NCI-H526 treated with DMSO at 0.1 percent for 48 hours (cell line): ENCODE measurements at regions not wholly inside any gene's neighbourhood (a gene's known extent, or its start where the extent isn't known, plus 50 kb on each side); places are given as distances from the start of the nearest gene placed in this dataset.
"Not testable (repeated sequence)": the region's sequence is repeated elsewhere in the genome, so short reads cannot be mapped to it uniquely, and the experiment has no call there.

Experiments
- DNase-seq: peaks from one replicate; lab custom pipeline; 2025; lab: John Stamatoyannopoulos, UW

GRCh38 chr2:48043746-48044145, 137.4 kb upstream of the FBXO11 start:
- DNase-seq = no peak

- DNase-seq = no peak
Measured at GRCh38 chr2:48045613-48046012, 139.3 kb upstream of the FBXO11 start.

- no peak for DNase-seq
Measured at GRCh38 chr2:48048476-48049171, 142.3 kb upstream of the FBXO11 start.

GRCh38 chr2:48049371-48049770, 143.1 kb upstream of the FBXO11 start:
- no peak for DNase-seq

GRCh38 chr2:48050711-48051110, 144.4 kb upstream of the FBXO11 start:
- no peak for DNase-seq

- no peak for DNase-seq
Measured at GRCh38 chr2:48059975-48060374, 153.7 kb upstream of the FBXO11 start.

- DNase-seq = not testable (repeated sequence)
Measured at GRCh38 chr2:48061656-48062055, 155.4 kb upstream of the FBXO11 start.

GRCh38 chr2:48065096-48065495, 158.8 kb upstream of the FBXO11 start:
- DNase-seq = no peak

- DNase-seq = no peak
Measured at GRCh38 chr2:48066000-48066399, 159.7 kb upstream of the FBXO11 start.

GRCh38 chr2:48069769-48070168, 163.5 kb upstream of the FBXO11 start:
- DNase-seq = no peak

GRCh38 chr2:48070415-48070814, 164.1 kb upstream of the FBXO11 start:
- DNase-seq = no peak

GRCh38 chr2:48072583-48072982, 166.3 kb upstream of the FBXO11 start:
- DNase-seq = no peak

GRCh38 chr2:48075631-48076030, 169.3 kb upstream of the FBXO11 start:
- no peak for DNase-seq

- DNase-seq = no peak
Measured at GRCh38 chr2:48080534-48081316, 174.4 kb upstream of the FBXO11 start.

- DNase-seq = no peak
Measured at GRCh38 chr2:48081317-48081628, 175.0 kb upstream of the FBXO11 start.

- DNase-seq = no peak
Measured at GRCh38 chr2:48085888-48086287, 179.6 kb upstream of the FBXO11 start.

- DNase-seq = no peak
Measured at GRCh38 chr2:48088994-48089393, 182.7 kb upstream of the FBXO11 start.

GRCh38 chr2:48089644-48090043, 183.3 kb upstream of the FBXO11 start:
- DNase-seq = no peak

GRCh38 chr2:48092846-48093803, 186.8 kb upstream of the FBXO11 start:
- DNase-seq = no peak

GRCh38 chr2:48096765-48097164, 190.5 kb upstream of the FBXO11 start:
- DNase-seq = not testable (repeated sequence)

GRCh38 chr2:48098539-48098938, 192.2 kb upstream of the FBXO11 start:
- DNase-seq = no peak

GRCh38 chr2:48104418-48104817, 198.1 kb upstream of the FBXO11 start:
- no peak for DNase-seq

GRCh38 chr2:48105848-48106247, 199.6 kb upstream of the FBXO11 start:
- DNase-seq = no peak
